ENCODE measurements at regions not wholly inside any gene's neighbourhood (a gene's known extent, or its start where the extent isn't known, plus 50 kb on each side); places are given as distances from the start of the nearest gene placed in this dataset.

DNA sequence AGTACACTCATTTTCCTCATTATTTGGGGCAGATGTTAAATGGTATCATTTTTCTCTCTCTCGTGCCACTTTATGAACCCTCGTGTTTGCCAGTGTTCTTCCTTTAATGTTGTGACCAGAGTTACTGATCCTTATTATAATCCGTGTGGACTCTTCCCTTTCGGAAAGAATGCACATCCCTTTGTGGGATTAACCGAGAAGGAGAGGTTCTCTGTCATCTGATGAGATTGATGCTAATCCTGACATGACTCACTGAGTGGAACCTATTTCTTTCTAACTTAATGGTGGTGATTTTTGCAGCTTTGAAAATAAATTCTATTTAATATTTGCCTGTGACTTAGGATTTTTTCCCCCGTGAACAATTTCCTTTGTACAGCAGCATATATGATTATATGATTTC lies 300.0 kb upstream of the MAN1A1 start:
- H3K4me3 ChIP-seq (ENCODE audit: low read depth, low read length) = no peak overlapping the region
- TF ChIP-seq, protein P1, sequence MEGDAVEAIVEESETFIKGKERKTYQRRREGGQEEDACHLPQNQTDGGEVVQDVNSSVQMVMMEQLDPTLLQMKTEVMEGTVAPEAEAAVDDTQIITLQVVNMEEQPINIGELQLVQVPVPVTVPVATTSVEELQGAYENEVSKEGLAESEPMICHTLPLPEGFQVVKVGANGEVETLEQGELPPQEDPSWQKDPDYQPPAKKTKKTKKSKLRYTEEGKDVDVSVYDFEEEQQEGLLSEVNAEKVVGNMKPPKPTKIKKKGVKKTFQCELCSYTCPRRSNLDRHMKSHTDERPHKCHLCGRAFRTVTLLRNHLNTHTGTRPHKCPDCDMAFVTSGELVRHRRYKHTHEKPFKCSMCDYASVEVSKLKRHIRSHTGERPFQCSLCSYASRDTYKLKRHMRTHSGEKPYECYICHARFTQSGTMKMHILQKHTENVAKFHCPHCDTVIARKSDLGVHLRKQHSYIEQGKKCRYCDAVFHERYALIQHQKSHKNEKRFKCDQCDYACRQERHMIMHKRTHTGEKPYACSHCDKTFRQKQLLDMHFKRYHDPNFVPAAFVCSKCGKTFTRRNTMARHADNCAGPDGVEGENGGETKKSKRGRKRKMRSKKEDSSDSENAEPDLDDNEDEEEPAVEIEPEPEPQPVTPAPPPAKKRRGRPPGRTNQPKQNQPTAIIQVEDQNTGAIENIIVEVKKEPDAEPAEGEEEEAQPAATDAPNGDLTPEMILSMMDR (IDR thresholded peaks at IDR 0.05; ENCODE audit: insufficient read depth, low read length) = no peak
- no peak for DNase-seq (ENCODE audit: low read depth)

DNA sequence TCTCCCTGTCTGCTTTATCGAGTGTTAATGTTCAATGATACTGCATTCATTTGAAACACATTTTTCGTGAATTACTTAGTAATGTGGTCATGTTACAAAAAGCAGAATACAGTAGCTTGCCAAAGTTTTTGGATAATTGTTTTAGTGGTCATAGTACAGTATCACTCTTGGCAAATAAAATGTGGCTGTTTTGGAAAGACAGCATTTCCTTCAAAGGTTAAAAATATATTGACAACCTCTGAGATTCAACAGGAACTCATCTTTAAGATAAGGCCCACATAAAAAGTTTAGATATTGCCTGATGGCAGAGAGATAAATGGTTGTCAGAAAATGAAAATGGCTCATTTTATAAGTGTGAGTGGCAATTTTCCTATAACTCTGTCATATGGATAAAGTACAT lies 297.7 kb upstream of the MAN1A1 start:
- H3K4me3 ChIP-seq (ENCODE audit: low read depth, low read length) = no peak overlapping the region
- TF ChIP-seq, protein P1 (IDR thresholded peaks at IDR 0.05; ENCODE audit: insufficient read depth, low read length) = no peak
- DNase-seq (ENCODE audit: low read depth) = peak; percentile 63

DNA sequence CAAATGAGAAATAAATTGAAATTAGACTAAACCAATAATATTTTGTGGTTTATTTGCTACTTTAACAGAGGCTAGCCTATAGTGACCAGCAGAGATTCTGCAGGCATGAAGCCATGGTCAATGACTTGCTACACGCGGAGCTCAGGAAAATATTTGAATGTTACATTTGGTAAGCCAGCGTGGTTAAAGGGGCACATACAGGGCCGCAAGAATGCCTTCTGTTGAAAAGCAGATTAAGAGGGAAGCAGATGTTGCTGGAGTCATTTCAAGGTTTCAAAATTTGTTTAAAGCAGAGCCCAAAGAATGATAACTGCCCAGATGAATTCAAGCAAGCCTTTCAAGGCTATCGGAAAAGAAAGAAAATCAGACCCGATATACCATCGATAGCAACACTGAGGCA lies 294.3 kb upstream of the MAN1A1 start:
- TF ChIP-seq, protein P1 (IDR thresholded peaks at IDR 0.05; ENCODE audit: insufficient read depth, low read length) = no peak
- no peak for DNase-seq (ENCODE audit: low read depth)
- no peak overlapping the region for H3K4me3 ChIP-seq (ENCODE audit: low read depth, low read length)

DNA sequence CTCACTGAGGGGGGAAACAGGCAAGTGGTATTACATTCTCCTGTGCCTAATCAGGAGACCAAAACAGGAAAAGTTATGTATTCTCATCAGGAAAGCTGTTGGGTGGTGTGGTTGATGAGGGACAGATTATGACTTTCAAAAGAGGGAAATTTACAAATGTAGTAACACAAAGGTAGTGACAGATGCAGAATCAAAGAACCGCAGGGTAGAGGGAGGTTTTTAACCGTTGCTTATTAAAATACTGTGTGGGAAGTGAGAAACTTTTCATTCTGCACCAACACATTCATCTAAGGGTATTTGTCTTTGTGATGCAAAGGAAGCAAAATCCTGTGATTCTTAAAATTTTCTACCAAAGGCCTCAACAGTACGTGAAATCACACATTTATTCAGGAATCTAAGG lies 288.2 kb upstream of the MAN1A1 start:
- DNase-seq (ENCODE audit: low read depth) = no peak
- TF ChIP-seq, protein P1 (IDR thresholded peaks at IDR 0.05; ENCODE audit: insufficient read depth, low read length) = no peak
- H3K4me3 ChIP-seq (ENCODE audit: low read depth, low read length) = no peak overlapping the region

DNA sequence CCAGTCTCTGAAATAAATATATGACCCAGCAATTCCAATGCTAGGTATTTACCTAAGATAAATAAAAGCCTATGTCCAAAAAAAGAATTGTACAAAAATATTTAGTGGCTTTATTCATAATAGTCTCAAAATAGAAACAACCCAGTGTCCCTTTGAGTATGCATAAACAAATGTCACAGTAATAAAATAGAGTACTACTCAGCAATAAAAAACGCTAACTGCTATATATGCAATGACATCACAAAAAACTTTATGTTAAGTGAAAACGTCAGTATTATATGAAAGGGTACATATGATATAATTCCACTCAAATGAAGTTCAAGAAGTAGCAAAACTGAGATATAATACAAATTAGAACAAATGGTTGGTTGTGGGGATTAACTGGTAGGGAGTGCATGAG lies 286.5 kb upstream of the MAN1A1 start:
- H3K4me3 ChIP-seq (ENCODE audit: low read depth, low read length) = no peak overlapping the region
- TF ChIP-seq, protein P1 (IDR thresholded peaks at IDR 0.05; ENCODE audit: insufficient read depth, low read length) = no peak
- no peak for DNase-seq (ENCODE audit: low read depth)

DNA sequence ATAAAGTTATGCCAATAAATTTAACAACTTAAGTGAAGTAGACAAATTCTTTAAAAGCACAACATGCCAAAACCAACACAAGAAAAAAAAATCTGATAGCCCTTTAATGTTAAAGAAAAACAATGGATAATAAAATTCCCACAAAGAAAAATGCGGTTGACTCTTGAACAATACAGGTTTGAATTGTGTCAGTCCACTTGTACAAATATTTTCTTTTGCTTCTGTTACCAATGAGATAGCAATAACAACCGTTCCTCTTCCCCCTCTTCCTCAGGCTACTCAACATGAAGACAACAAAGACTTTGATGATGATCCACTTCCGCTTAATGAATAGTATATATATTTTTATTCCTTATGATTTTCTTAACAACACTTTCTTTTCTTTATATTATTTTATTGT lies 283.9 kb upstream of the MAN1A1 start:
- no peak for DNase-seq (ENCODE audit: low read depth)
- TF ChIP-seq, protein P1 (IDR thresholded peaks at IDR 0.05; ENCODE audit: insufficient read depth, low read length) = no peak
- no peak overlapping the region for H3K4me3 ChIP-seq (ENCODE audit: low read depth, low read length)

DNA sequence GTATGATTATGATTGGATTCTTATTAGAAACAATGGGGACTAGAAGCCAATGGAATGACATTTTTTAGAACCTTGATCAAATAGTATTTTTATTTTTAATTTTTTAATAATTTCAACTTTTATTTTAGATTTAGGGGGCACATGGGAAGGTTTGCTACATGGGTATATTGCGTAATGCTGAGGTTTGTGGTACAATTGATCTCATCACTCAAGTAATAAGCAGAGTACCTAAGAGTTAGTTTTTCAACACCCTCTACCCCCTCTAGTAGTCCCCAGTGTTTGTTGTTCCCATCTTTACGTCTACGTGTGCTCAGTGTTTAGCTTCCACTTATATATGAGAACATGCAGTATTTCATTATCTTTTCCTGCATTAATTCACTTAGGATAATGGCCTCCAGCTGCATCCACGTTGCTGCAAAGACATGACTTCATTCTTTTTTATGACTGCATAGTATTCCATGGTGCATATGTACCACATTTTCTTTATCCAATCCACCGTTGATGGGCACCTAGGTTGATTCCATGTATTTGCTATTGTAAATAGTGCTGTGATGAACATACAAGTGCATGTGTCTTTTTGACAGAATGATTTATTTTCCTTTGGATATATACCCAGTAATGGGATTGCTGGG lies 281.1 kb upstream of the MAN1A1 start:
- TF ChIP-seq, protein P1 (IDR thresholded peaks at IDR 0.05; ENCODE audit: insufficient read depth, low read length) = no peak
- H3K4me3 ChIP-seq (ENCODE audit: low read depth, low read length) = no peak overlapping the region
- no peak for DNase-seq (ENCODE audit: low read depth)

Measured in fibroblast of the aortic adventitia (primary cell).